ENCODE measurements at regions not wholly inside any gene's neighbourhood (a gene's known extent, or its start where the extent isn't known, plus 50 kb on each side); places are given as distances from the start of the nearest gene placed in this dataset.

DNA sequence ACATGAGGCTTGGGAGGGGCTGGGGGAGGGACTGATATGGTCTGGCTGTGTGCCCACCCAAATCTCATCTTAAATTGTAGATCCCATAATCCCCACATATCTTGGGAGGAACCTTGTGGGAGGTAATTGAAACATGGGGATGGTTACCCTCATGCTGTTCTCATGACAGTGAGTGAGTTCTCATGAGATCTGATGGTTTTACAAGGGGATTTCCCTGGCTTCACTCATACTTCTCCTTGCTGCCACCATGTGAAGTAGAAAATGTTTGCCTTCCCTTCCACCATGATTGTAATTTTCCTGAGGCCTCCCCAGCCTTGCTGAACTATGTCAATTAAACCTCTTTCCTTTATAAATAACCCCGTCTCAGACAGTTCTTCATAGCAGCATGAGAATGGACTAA, 362.9 kb downstream of the PCNX1 start:
- Histone ChIP-seq H3K27ac (no peak overlapping the region), H3K4me3 (no peak overlapping the region), H3K9me3 (no peaks in the 10 kb centered on the region), H3K36me3 (no peaks in the 10 kb centered on the region), H3K4me1 (no peaks in the 10 kb centered on the region), H3K27me3 (no peaks in the 10 kb centered on the region)
- TF ChIP-seq POLR2AphosphoS5 (IDR thresholded peaks at IDR 0.05) = no peak
- TF ChIP-seq EP300 (IDR thresholded peaks at IDR 0.05) = no peak
- TF ChIP-seq POLR2A (IDR thresholded peaks at IDR 0.05) = no peak
- TF ChIP-seq CTCF (IDR thresholded peaks at IDR 0.05) = no peak
- 100% methylated on average over 1 of the region's 1 CpG; no CpG with 5 or more reads in 1 of the 2 donors for WGBS, 2 donors (ENCODE audit: low coverage in 1 of 2)
- ATAC-seq = no peak

DNA sequence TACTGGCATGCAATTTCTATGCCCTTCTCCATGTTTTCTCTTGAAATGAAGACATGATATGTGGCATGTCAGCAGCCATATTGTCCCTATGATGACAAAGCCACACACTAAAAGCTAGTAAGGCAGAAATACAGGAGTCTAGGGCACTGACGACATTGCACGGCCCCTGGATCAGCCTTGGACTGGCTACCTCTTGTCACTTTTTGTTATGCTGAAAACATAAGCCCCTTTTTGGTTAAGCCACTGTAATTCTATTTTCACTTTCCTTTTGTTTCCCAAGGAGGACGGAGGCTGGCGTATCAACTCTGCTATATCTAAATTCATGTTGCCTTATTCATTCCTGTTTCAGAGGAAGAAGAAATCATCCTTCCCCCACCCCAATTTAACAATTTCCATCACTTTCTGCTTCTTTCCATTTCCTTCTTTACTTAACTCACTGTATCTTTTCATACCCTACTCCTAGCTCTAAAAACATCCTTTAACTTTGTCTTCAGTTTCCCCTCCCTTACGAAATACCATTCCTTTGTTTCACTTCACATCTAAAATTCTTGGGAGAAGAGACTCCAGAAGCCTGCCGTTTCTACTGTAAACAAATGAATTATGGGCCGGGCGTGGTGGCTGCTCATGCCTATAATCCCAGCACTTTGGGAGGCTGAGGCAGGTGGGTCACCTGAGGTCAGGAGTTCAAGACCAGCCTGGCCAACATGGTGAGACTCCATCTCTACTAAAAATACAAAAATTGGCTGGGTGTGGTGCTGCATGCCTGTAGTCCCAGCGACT, 364.1 kb downstream of the PCNX1 start:
- H3K27ac ChIP-seq = no peak overlapping the region
- no peak overlapping the region for H3K4me3 ChIP-seq
- 78 to 82% methylated on average over 4 to 7 of the region's 9 CpGs for WGBS, 2 donors (ENCODE audit: low coverage in 1 of 2)
- no peaks in the 10 kb centered on the region for H3K9me3 ChIP-seq
- H3K27me3 ChIP-seq = no peaks in the 10 kb centered on the region
- no peak for TF ChIP-seq POLR2A (IDR thresholded peaks at IDR 0.05)
- no peaks in the 10 kb centered on the region for H3K36me3 ChIP-seq
- H3K4me1 ChIP-seq = no peaks in the 10 kb centered on the region
- no peak for ATAC-seq

- TF ChIP-seq EP300 (IDR thresholded peaks at IDR 0.05) = no peak
- WGBS, 2 donors (ENCODE audit: low coverage in 1 of 2) = 69 to 96% methylated on average over 2 of the region's 2 CpGs
- no peaks in the 10 kb centered on the region for H3K36me3 ChIP-seq
- H3K4me1 ChIP-seq = no peaks in the 10 kb centered on the region
- H3K9me3 ChIP-seq = no peaks in the 10 kb centered on the region
- no peak for ATAC-seq
- no peak overlapping the region for H3K4me3 ChIP-seq
- no peaks in the 10 kb centered on the region for H3K27me3 ChIP-seq
- H3K27ac ChIP-seq = no peak overlapping the region
Measured at GRCh38 chr14:71273366-71273765, 366.1 kb downstream of the PCNX1 start.

GRCh38 chr14:71284048-71284447, 376.8 kb downstream of the PCNX1 start:
- Histone ChIP-seq H3K9me3 (no peaks in the 10 kb centered on the region), H3K36me3 (no peaks in the 10 kb centered on the region), H3K27ac (no peak overlapping the region), H3K4me1 (no peaks in the 10 kb centered on the region), H3K27me3 (no peaks in the 10 kb centered on the region), H3K4me3 (no peak overlapping the region)
- no peak for TF ChIP-seq POLR2AphosphoS5 (IDR thresholded peaks at IDR 0.05)
- no peak for TF ChIP-seq EP300 (IDR thresholded peaks at IDR 0.05)
- no peak for ATAC-seq
- WGBS, 2 donors (ENCODE audit: low coverage in 1 of 2) = 74 to 80% methylated on average over 2 of the region's 2 CpGs

GRCh38 chr14:71286126-71286525, 378.9 kb downstream of the PCNX1 start:
- Histone ChIP-seq H3K27me3 (no peaks in the 10 kb centered on the region), H3K4me1 (peaks cover 0 to 8% (median 0%) of the 10 kb centered on the region in 3 donors), H3K36me3 (no peaks in the 10 kb centered on the region), H3K27ac (no peak overlapping the region), H3K4me3 (no peak overlapping the region), H3K9me3 (no peaks in the 10 kb centered on the region)
- WGBS, 2 donors (ENCODE audit: low coverage in 1 of 2) = 100% methylated on average over 1 of the region's 1 CpG; no CpG with 5 or more reads in 1 of the 2 donors
- TF ChIP-seq CTCF (IDR thresholded peaks at IDR 0.05) (no peak), POLR2A (IDR thresholded peaks at IDR 0.05) (no peak), POLR2AphosphoS5 (IDR thresholded peaks at IDR 0.05) (no peak), EP300 (IDR thresholded peaks at IDR 0.05) (no peak)
- ATAC-seq = no peak

GRCh38 chr14:71287567-71287966, 380.3 kb downstream of the PCNX1 start:
- Histone ChIP-seq H3K36me3 (no peaks in the 10 kb centered on the region), H3K27ac (no peak overlapping the region), H3K4me3 (no peak overlapping the region), H3K4me1 (peaks cover 0 to 9% (median 0%) of the 10 kb centered on the region in 3 donors), H3K9me3 (no peaks in the 10 kb centered on the region), H3K27me3 (no peaks in the 10 kb centered on the region)
- no peak for TF ChIP-seq POLR2AphosphoS5 (IDR thresholded peaks at IDR 0.05)
- TF ChIP-seq POLR2A (IDR thresholded peaks at IDR 0.05) = no peak
- TF ChIP-seq EP300 (IDR thresholded peaks at IDR 0.05) = no peak
- TF ChIP-seq CTCF (IDR thresholded peaks at IDR 0.05) = no peak
- no peak for ATAC-seq
- 78% methylated on average over 2 of the region's 2 CpGs; no CpG with 5 or more reads in 1 of the 2 donors for WGBS, 2 donors (ENCODE audit: low coverage in 1 of 2)
